Thymus (tissue), 11 donors: ENCODE measurements at regions not wholly inside any gene's neighbourhood (a gene's known extent, or its start where the extent isn't known, plus 50 kb on each side); places are given as distances from the start of the nearest gene placed in this dataset.
"Not testable (repeated sequence)": the region's sequence is repeated elsewhere in the genome, so short reads cannot be mapped to it uniquely, and the experiment has no call there.

Experiments
- DNase-seq, 9 donors: peaks; one replicate each; pipeline ENCODE4 v3.0.0-alpha.2; 2013; ENCODE audit warnings: low spot score in 9 of 9, low read depth in 6 of 9, missing footprints in 1 of 9
- H3K27ac ChIP-seq, 2 donors: one replicate each; pipeline ENCODE4 v1.5.1; 2013; ENCODE audit warnings: control low read depth in 1 of 2, low read depth in 1 of 2, low read length in 1 of 2, mild to moderate bottlenecking in 1 of 2, moderate library complexity in 1 of 2
- H3K27me3 ChIP-seq, 2 donors: one replicate each; pipeline ENCODE4 v1.5.1; 2013; ENCODE audit warnings: low read length in 1 of 2; ENCODE audit not compliant: control insufficient read depth in 2 of 2, insufficient read depth in 1 of 2
- H3K36me3 ChIP-seq, 2 donors: one replicate each; pipeline ENCODE4 v1.5.1; 2013; ENCODE audit warnings: low read length in 1 of 2, mild to moderate bottlenecking in 1 of 2, moderate library complexity in 1 of 2; ENCODE audit not compliant: control insufficient read depth in 2 of 2, insufficient read depth in 2 of 2
- H3K4me1 ChIP-seq, 2 donors: one replicate each; pipeline ENCODE4 v1.5.1; 2013; ENCODE audit warnings: low read length in 2 of 2; ENCODE audit not compliant: control insufficient read depth in 2 of 2, insufficient read depth in 2 of 2
- H3K4me3 ChIP-seq, 2 donors: one replicate each; pipeline ENCODE4 v1.5.1; 2013; ENCODE audit warnings: low read length in 2 of 2, control low read depth in 1 of 2, mild to moderate bottlenecking in 1 of 2
- H3K9me3 ChIP-seq, 2 donors: one replicate each; pipeline ENCODE4 v1.5.1; 2013; ENCODE audit warnings: low read length in 1 of 2, mild to moderate bottlenecking in 1 of 2; ENCODE audit not compliant: control insufficient read depth in 2 of 2, insufficient read depth in 1 of 2
- WGBS: extraction: QIAGEN DNeasy Blood & Tissue Kit; methylation state at CpG from one replicate; pipeline ENCODE4 v1.1.7; 2013; 5-methylcytosine and 5-hydroxymethylcytosine counted together
- donor health status: healthy.

GRCh38 chr11:81187033-81187432 is 1546.6 kb downstream of the FAM181B start:
- not testable (repeated sequence) for H3K4me3 ChIP-seq, H3K9me3 ChIP-seq, H3K4me1 ChIP-seq, H3K27me3 ChIP-seq, H3K36me3 ChIP-seq, H3K27ac ChIP-seq, DNase-seq
- 87% methylated on average over 7 of the region's 7 CpGs for WGBS

- H3K9me3 ChIP-seq: no peaks in the 10 kb centered on the region
- no peak for DNase-seq
- H3K4me3 ChIP-seq: no peak overlapping the region
- WGBS: 91% methylated on average over 3 of the region's 3 CpGs
- no peaks in the 10 kb centered on the region for H3K27me3 ChIP-seq
- H3K27ac ChIP-seq: no peak overlapping the region
- H3K36me3 ChIP-seq: no peaks in the 10 kb centered on the region
- H3K4me1 ChIP-seq: no peaks in the 10 kb centered on the region
These were observed 1558.9 kb downstream of the FAM181B start for GRCh38 chr11:81174646-81175330.

GRCh38 chr11:81165164-81165563 is 1568.5 kb downstream of the FAM181B start:
- no peak for DNase-seq
- no peaks in the 10 kb centered on the region for H3K27me3 ChIP-seq
- no peaks in the 10 kb centered on the region for H3K4me1 ChIP-seq
- no peaks in the 10 kb centered on the region for H3K36me3 ChIP-seq
- WGBS: 63% methylated on average over 1 of the region's 1 CpG
- H3K9me3 ChIP-seq: no peaks in the 10 kb centered on the region
- H3K4me3 ChIP-seq: no peak overlapping the region
- no peak overlapping the region for H3K27ac ChIP-seq

GRCh38 chr11:81159900-81160299 is 1573.8 kb downstream of the FAM181B start:
- H3K36me3 ChIP-seq: no peaks in the 10 kb centered on the region
- H3K4me1 ChIP-seq: no peaks in the 10 kb centered on the region
- no peak for DNase-seq
- WGBS: 90% methylated on average over 3 of the region's 3 CpGs
- H3K27me3 ChIP-seq: no peaks in the 10 kb centered on the region
- H3K4me3 ChIP-seq: no peak overlapping the region
- no peak overlapping the region for H3K27ac ChIP-seq
- H3K9me3 ChIP-seq: no peaks in the 10 kb centered on the region

- Histone ChIP-seq H3K27me3 (no peaks in the 10 kb centered on the region), H3K4me3 (no peak overlapping the region), H3K36me3 (no peaks in the 10 kb centered on the region), H3K27ac (no peak overlapping the region), H3K4me1 (no peaks in the 10 kb centered on the region), H3K9me3 (no peaks in the 10 kb centered on the region)
- no peak for DNase-seq
- 84% methylated on average over 5 of the region's 5 CpGs for WGBS
These were observed 1598.1 kb downstream of the FAM181B start for GRCh38 chr11:81135570-81135969.

GRCh38 chr11:81129618-81130017 is 1604.0 kb downstream of the FAM181B start:
- H3K27me3 ChIP-seq: no peaks in the 10 kb centered on the region
- H3K9me3 ChIP-seq: no peaks in the 10 kb centered on the region
- WGBS: 89% methylated on average over 3 of the region's 3 CpGs
- no peaks in the 10 kb centered on the region for H3K4me1 ChIP-seq
- no peaks in the 10 kb centered on the region for H3K36me3 ChIP-seq
- DNase-seq: no peak
- no peak overlapping the region for H3K27ac ChIP-seq
- H3K4me3 ChIP-seq: no peak overlapping the region

GRCh38 chr11:81112718-81113117 is 1620.9 kb downstream of the FAM181B start:
- no peak for DNase-seq
- H3K9me3 ChIP-seq: no peaks in the 10 kb centered on the region
- H3K4me3 ChIP-seq: no peak overlapping the region
- no peaks in the 10 kb centered on the region for H3K27me3 ChIP-seq
- H3K36me3 ChIP-seq: no peaks in the 10 kb centered on the region
- H3K27ac ChIP-seq: no peak overlapping the region
- H3K4me1 ChIP-seq: no peaks in the 10 kb centered on the region

- WGBS: 92% methylated on average over 5 of the region's 5 CpGs
- no peaks in the 10 kb centered on the region for H3K27me3 ChIP-seq
- no peak for DNase-seq
- no peak overlapping the region for H3K4me3 ChIP-seq
- H3K9me3 ChIP-seq: no peaks in the 10 kb centered on the region
- no peak overlapping the region for H3K27ac ChIP-seq
- H3K4me1 ChIP-seq: no peaks in the 10 kb centered on the region
- H3K36me3 ChIP-seq: no peaks in the 10 kb centered on the region
These were observed 1629.6 kb downstream of the FAM181B start for GRCh38 chr11:81104051-81104450.

GRCh38 chr11:81098471-81098870 is 1635.2 kb downstream of the FAM181B start:
- Histone ChIP-seq H3K9me3 (no peaks in the 10 kb centered on the region), H3K4me3 (no peak overlapping the region), H3K27ac (no peak overlapping the region), H3K4me1 (no peaks in the 10 kb centered on the region), H3K27me3 (no peaks in the 10 kb centered on the region), H3K36me3 (no peaks in the 10 kb centered on the region)
- DNase-seq: no peak
- WGBS: 94% methylated on average over 1 of the region's 1 CpG

- H3K27ac ChIP-seq: no peak overlapping the region
- H3K9me3 ChIP-seq: no peaks in the 10 kb centered on the region
- H3K4me3 ChIP-seq: no peak overlapping the region
- no peaks in the 10 kb centered on the region for H3K4me1 ChIP-seq
- H3K27me3 ChIP-seq: no peaks in the 10 kb centered on the region
- DNase-seq: no peak
- no peaks in the 10 kb centered on the region for H3K36me3 ChIP-seq
These were observed 1641.1 kb downstream of the FAM181B start for GRCh38 chr11:81092522-81092921.
